GM12878 (cell line): ENCODE measurements at regions not wholly inside any gene's neighbourhood (a gene's known extent, or its start where the extent isn't known, plus 50 kb on each side); places are given as distances from the start of the nearest gene placed in this dataset.

Experiments
- KAT2A ChIP-seq: conservative IDR thresholded peaks from 2 replicates; pipeline ENCODE4 v1.6.1; 2011; ENCODE audit warnings: low read depth, low read length; ENCODE audit not compliant: control insufficient read depth
- SMAD1 ChIP-seq: fragments of 450-650 bp; IDR thresholded peaks from 2 replicates; pipeline ENCODE4 v1.6.1; 2018; ENCODE audit warnings: mild to moderate bottlenecking, low read depth; ENCODE audit not compliant: partially characterized antibody
- TAF1 ChIP-seq: IDR thresholded peaks from 2 replicates; pipeline ENCODE4 v1.6.1; 2011; ENCODE audit warnings: mild to moderate bottlenecking, low read depth, low read length, borderline replicate concordance
- TF ChIP-seq, protein P1 (sequence below), 3 experiments: IDR thresholded peaks in 2 of 3; conservative IDR thresholded peaks in 1 of 3; 2 replicates each; pipeline ENCODE4 v1.5.1; 2011; ENCODE audit warnings: low read depth in 3 of 3, low read length in 3 of 3, mild to moderate bottlenecking in 3 of 3, control low read depth in 2 of 3, moderate library complexity in 2 of 3, inconsistent platforms in 1 of 3, mixed read lengths in 1 of 3; ENCODE audit not compliant: control insufficient read depth in 2 of 3, insufficient read depth in 1 of 3; ENCODE audit errors: extremely low read depth in 1 of 3
- TF ChIP-seq, protein P2 (sequence below): fragments of 450-650 bp; IDR thresholded peaks from 2 replicates; pipeline ENCODE4 v1.6.1; 2016; ENCODE audit warnings: mild to moderate bottlenecking
- TF ChIP-seq, protein P3 (sequence below): IDR thresholded peaks from 2 replicates; pipeline ENCODE4 v1.6.1; 2012; ENCODE audit warnings: improper control_type of control experiment, low read depth, low read length; ENCODE audit not compliant: insufficient replicate concordance

DNA sequence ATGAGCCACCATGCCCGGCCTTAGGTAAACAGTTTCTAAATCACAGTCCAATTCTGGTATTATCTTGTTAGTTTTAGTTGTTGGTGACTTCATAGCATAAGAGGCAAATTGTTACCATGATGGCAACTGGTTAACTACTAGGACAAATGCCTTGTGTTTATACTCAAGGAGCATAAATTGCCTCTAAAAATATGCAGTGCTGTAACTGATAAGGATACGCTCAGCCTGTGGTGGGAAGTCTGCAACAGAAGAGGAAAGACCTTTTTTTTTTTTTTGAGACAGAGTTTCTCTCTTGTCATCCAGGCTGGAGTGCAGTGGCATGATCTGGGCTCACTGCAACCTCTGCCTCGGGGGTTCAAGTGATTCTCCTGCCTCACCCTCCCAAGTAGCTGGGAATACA lies 311.9 kb upstream of the ARGLU1 start:
- no peak for TF ChIP-seq SMAD1
- TF ChIP-seq, protein P1, sequence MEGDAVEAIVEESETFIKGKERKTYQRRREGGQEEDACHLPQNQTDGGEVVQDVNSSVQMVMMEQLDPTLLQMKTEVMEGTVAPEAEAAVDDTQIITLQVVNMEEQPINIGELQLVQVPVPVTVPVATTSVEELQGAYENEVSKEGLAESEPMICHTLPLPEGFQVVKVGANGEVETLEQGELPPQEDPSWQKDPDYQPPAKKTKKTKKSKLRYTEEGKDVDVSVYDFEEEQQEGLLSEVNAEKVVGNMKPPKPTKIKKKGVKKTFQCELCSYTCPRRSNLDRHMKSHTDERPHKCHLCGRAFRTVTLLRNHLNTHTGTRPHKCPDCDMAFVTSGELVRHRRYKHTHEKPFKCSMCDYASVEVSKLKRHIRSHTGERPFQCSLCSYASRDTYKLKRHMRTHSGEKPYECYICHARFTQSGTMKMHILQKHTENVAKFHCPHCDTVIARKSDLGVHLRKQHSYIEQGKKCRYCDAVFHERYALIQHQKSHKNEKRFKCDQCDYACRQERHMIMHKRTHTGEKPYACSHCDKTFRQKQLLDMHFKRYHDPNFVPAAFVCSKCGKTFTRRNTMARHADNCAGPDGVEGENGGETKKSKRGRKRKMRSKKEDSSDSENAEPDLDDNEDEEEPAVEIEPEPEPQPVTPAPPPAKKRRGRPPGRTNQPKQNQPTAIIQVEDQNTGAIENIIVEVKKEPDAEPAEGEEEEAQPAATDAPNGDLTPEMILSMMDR (IDR thresholded peaks at IDR 0.05 in 2 of 3, conservative IDR thresholded peaks at IDR 0.05 in 1 of 3; ENCODE audit: control insufficient read depth in 2 of 3, extremely low read depth in 1 of 3, insufficient read depth in 1 of 3, low read depth in 3 of 3, low read length in 3 of 3): no peak
- no peak for TF ChIP-seq TAF1
- TF ChIP-seq, protein P2, sequence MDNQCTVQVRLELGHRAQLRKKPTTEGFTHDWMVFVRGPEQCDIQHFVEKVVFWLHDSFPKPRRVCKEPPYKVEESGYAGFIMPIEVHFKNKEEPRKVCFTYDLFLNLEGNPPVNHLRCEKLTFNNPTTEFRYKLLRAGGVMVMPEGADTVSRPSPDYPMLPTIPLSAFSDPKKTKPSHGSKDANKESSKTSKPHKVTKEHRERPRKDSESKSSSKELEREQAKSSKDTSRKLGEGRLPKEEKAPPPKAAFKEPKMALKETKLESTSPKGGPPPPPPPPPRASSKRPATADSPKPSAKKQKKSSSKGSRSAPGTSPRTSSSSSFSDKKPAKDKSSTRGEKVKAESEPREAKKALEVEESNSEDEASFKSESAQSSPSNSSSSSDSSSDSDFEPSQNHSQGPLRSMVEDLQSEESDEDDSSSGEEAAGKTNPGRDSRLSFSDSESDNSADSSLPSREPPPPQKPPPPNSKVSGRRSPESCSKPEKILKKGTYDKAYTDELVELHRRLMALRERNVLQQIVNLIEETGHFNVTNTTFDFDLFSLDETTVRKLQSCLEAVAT: no peak
- TF ChIP-seq, protein P3, sequence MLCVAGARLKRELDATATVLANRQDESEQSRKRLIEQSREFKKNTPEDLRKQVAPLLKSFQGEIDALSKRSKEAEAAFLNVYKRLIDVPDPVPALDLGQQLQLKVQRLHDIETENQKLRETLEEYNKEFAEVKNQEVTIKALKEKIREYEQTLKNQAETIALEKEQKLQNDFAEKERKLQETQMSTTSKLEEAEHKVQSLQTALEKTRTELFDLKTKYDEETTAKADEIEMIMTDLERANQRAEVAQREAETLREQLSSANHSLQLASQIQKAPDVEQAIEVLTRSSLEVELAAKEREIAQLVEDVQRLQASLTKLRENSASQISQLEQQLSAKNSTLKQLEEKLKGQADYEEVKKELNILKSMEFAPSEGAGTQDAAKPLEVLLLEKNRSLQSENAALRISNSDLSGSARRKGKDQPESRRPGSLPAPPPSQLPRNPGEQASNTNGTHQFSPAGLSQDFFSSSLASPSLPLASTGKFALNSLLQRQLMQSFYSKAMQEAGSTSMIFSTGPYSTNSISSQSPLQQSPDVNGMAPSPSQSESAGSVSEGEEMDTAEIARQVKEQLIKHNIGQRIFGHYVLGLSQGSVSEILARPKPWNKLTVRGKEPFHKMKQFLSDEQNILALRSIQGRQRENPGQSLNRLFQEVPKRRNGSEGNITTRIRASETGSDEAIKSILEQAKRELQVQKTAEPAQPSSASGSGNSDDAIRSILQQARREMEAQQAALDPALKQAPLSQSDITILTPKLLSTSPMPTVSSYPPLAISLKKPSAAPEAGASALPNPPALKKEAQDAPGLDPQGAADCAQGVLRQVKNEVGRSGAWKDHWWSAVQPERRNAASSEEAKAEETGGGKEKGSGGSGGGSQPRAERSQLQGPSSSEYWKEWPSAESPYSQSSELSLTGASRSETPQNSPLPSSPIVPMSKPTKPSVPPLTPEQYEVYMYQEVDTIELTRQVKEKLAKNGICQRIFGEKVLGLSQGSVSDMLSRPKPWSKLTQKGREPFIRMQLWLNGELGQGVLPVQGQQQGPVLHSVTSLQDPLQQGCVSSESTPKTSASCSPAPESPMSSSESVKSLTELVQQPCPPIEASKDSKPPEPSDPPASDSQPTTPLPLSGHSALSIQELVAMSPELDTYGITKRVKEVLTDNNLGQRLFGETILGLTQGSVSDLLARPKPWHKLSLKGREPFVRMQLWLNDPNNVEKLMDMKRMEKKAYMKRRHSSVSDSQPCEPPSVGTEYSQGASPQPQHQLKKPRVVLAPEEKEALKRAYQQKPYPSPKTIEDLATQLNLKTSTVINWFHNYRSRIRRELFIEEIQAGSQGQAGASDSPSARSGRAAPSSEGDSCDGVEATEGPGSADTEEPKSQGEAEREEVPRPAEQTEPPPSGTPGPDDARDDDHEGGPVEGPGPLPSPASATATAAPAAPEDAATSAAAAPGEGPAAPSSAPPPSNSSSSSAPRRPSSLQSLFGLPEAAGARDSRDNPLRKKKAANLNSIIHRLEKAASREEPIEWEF: no peak
- no peak for TF ChIP-seq KAT2A
